Transverse colon (tissue), 4 donors: ENCODE measurements at regions not wholly inside any gene's neighbourhood (a gene's known extent, or its start where the extent isn't known, plus 50 kb on each side); places are given as distances from the start of the nearest gene placed in this dataset.
"Not testable (repeated sequence)": the region's sequence is repeated elsewhere in the genome, so short reads cannot be mapped to it uniquely, and the experiment has no call there.

Experiments used
- DNase-seq: peaks from one replicate; pipeline ENCODE4 v3.0.0-alpha.2; 2019
- H3K27ac ChIP-seq, 4 donors: fragments of 200-600 bp; sonication (generic); 2 replicates each; pipeline ENCODE4 v1.5.1; 2016 to 2018; ENCODE audit warnings: inconsistent platforms in 4 of 4
- H3K27me3 ChIP-seq: fragments of 200-600 bp; sonication (generic); 2 replicates; pipeline ENCODE4 v1.5.1; 2017; ENCODE audit warnings: inconsistent platforms
- H3K36me3 ChIP-seq, 4 donors: fragments of 200-600 bp; sonication (generic); 2 replicates each; pipeline ENCODE4 v1.5.1; 2017 to 2019; ENCODE audit warnings: inconsistent platforms in 4 of 4
- H3K4me1 ChIP-seq, 4 donors: fragments of 200-600 bp; sonication (generic); 2 replicates each; pipeline ENCODE4 v1.5.1; 2017 to 2020; ENCODE audit warnings: inconsistent platforms in 4 of 4
- H3K4me3 ChIP-seq, 4 donors: fragments of 200-600 bp; sonication (generic); 1 replicate in 1 of 4; 2 replicates in 3 of 4; pipeline versions ENCODE4 v1.5.1 to v1.6.1; 2017 to 2019; ENCODE audit warnings: inconsistent platforms in 4 of 4
- H3K9me3 ChIP-seq, 2 donors: fragments of 200-600 bp; sonication (generic); 2 replicates each; pipeline ENCODE4 v1.5.1; 2017 to 2019; ENCODE audit warnings: inconsistent platforms in 2 of 2
- EP300 ChIP-seq: sonication (generic); formaldehyde crosslinking; IDR thresholded peaks from one replicate; pipeline ENCODE4 v1.6.1; 2017; ENCODE audit warnings: antibody characterized with exemption, low read depth
- POLR2A ChIP-seq: fragments of 450-650 bp; IDR thresholded peaks from one replicate; pipeline ENCODE4 v1.6.1; 2016; ENCODE audit warnings: antibody characterized with exemption, mild to moderate bottlenecking, moderate library complexity
- POLR2AphosphoS5 ChIP-seq, 3 donors: sonication (generic); formaldehyde crosslinking; IDR thresholded peaks; one replicate each; pipeline ENCODE4 v1.6.1; 2016; ENCODE audit warnings: antibody characterized with exemption in 3 of 3
- WGBS, 2 donors: methylation state at CpG; one replicate each; pipeline ENCODE4 v1.1.5; 2018; ENCODE audit warnings: low coverage in 1 of 2; 5-methylcytosine and 5-hydroxymethylcytosine counted together
- in situ Hi-C, 4 donors: fragments of 200-750 bp; cut with MboI; loops; one replicate each; pipeline versions ENCODE4 v1.15.0 to v1.15.1; 2017; ENCODE audit warnings: low sequenced_read_pairs in 3 of 4, low pct_ligation_motif_present in 1 of 4, low pct_unique_long_range_greater_than_20kb in 1 of 4
- intact Hi-C: fragments of 100-400 bp; cut with DNase I; formaldehyde crosslinking; loops from one replicate; pipeline ENCODE4 v1.15.1; 2023; ENCODE audit warnings: low total_unique reads
- TF ChIP-seq, protein P1 (sequence below), 5 experiments: fragments of 200-600 bp in 3 of 5; fragments of 450-650 bp in 2 of 5; sonication (generic) in 3 of 5; IDR thresholded peaks; 1 replicate in 2 of 5; 2 replicates in 3 of 5; pipeline ENCODE4 v1.5.1; 2016 to 2017; ENCODE audit warnings: antibody characterized with exemption in 5 of 5, inconsistent platforms in 3 of 5, mild to moderate bottlenecking in 2 of 5, moderate library complexity in 1 of 5

DNA sequence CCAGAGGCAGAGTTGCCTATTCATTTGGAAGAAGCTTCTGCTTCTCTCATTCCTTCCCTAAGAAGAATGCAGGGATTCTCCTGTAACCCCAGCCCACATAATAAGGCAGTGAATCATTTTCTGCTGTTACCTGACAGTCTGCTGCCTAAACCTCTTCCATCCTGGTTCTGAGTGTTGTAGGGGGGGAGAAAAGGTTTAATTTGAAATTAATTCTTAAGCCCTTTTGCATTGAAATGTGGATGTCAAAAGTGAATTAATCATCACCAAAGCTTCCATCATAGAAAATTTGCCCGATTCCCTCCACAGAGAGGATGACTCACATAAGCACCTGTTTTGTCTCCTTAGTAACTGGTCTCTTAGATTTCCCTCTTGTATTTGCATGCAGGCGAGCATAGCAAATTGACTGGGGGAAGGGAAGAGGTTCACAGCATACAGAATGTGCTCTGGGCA is 146.7 kb upstream of the FNDC3A start:
- no peaks in the 10 kb centered on the region for H3K36me3 ChIP-seq
- peaks cover 0 to 4% of the 10 kb centered on the region in 2 donors for H3K9me3 ChIP-seq
- H3K27ac ChIP-seq, result no peak overlapping the region
- 47% methylated on average over 2 of the region's 2 CpGs for WGBS, 2 donors
- H3K27me3 ChIP-seq, result no peaks in the 10 kb centered on the region
- intact Hi-C loops, result no loop called here
- DNase-seq, result no peak
- no peak overlapping the region for H3K4me3 ChIP-seq
- H3K4me1 ChIP-seq, result no peaks in the 10 kb centered on the region
- TF ChIP-seq, protein P1, sequence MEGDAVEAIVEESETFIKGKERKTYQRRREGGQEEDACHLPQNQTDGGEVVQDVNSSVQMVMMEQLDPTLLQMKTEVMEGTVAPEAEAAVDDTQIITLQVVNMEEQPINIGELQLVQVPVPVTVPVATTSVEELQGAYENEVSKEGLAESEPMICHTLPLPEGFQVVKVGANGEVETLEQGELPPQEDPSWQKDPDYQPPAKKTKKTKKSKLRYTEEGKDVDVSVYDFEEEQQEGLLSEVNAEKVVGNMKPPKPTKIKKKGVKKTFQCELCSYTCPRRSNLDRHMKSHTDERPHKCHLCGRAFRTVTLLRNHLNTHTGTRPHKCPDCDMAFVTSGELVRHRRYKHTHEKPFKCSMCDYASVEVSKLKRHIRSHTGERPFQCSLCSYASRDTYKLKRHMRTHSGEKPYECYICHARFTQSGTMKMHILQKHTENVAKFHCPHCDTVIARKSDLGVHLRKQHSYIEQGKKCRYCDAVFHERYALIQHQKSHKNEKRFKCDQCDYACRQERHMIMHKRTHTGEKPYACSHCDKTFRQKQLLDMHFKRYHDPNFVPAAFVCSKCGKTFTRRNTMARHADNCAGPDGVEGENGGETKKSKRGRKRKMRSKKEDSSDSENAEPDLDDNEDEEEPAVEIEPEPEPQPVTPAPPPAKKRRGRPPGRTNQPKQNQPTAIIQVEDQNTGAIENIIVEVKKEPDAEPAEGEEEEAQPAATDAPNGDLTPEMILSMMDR (IDR thresholded peaks at IDR 0.05), result no peak
- TF ChIP-seq EP300 (no peak), POLR2AphosphoS5 (IDR thresholded peaks at IDR 0.05) (no peak), POLR2A (no peak)
- in situ Hi-C loops, result no loop called here

DNA sequence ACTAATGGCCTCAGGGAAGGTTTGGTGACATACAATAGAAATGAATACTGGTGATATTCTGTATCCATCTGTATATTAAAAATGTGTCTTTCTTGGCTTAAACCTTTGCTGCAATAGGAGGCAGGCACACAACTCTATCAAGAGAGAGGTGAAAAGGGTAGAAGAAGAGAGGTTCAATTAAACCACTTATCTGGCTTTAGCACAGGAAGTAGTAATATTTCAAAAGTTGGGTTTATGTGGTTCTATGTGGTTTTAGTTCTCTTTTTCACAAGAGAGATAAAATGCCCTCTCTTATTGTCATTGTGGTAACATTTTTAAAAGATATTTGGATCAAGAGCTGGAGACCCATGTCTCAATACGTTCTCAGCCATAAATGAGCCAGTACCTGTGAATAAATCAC is 146.2 kb upstream of the FNDC3A start:
- H3K4me3 ChIP-seq, result no peak overlapping the region
- H3K27ac ChIP-seq, result no peak overlapping the region
- H3K36me3 ChIP-seq, result no peaks in the 10 kb centered on the region
- TF ChIP-seq, protein P1 (IDR thresholded peaks at IDR 0.05), result no peak
- no peak for TF ChIP-seq POLR2AphosphoS5 (IDR thresholded peaks at IDR 0.05)
- no peak for TF ChIP-seq EP300
- TF ChIP-seq POLR2A, result no peak
- intact Hi-C loops (no loop called here), in situ Hi-C loops (no loop called here)
- H3K9me3 ChIP-seq, result peaks cover 0 to 4% of the 10 kb centered on the region in 2 donors
- no peak for DNase-seq
- 53 to 64% methylated on average over 1 of the region's 1 CpG for WGBS, 2 donors
- no peaks in the 10 kb centered on the region for H3K27me3 ChIP-seq
- no peaks in the 10 kb centered on the region for H3K4me1 ChIP-seq

DNA sequence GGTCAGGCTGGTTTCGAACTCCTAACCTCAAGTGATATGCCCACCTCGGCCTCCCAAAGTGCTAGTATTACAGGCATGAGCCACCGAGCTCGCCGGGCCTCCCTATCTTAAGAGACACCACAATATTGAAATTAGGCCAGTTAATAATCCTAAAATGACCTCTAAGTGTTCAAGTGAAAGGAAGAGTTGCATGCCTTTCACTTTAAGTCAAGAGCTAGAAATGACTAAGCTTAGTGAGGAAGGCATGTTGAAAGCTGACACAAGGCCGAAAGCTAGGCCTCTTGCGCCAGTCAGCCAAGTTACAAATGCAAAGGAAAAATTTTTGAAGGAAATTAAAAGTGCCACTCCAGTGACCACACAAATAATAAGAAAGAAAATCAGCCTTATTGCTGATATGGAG is 144.5 kb upstream of the FNDC3A start:
- Histone ChIP-seq H3K36me3 (no peaks in the 10 kb centered on the region), H3K9me3 (peaks cover 0 to 4% of the 10 kb centered on the region in 2 donors), H3K4me1 (no peaks in the 10 kb centered on the region), H3K27ac (no peak overlapping the region), H3K27me3 (no peaks in the 10 kb centered on the region), H3K4me3 (no peak overlapping the region)
- DNase-seq, result no peak
- TF ChIP-seq EP300, result no peak
- TF ChIP-seq POLR2AphosphoS5 (IDR thresholded peaks at IDR 0.05), result no peak
- no peak for TF ChIP-seq POLR2A
- TF ChIP-seq, protein P1 (IDR thresholded peaks at IDR 0.05), result no peak
- intact Hi-C loops (no loop called here), in situ Hi-C loops (no loop called here)
- WGBS, 2 donors, result 77 to 83% methylated on average over 2 to 7 of the region's 7 CpGs

DNA sequence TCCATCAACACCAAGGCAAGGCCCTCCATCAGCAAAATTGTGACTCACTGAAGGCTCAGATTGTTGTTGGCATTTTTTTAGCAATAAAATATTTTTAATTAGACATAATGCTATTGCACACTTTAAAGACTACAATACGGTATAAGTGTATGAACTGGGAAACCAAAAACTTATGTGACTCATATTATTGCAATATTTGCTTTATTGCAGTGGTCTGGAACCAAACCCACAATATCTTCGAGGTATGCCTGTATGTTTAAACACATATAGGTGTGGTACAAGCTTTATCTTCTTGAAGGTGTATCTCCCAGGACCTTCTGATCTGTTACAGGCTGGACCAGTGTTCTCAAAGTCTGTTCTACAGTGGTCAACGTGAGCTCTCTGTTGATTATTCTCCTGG is 142.3 kb upstream of the FNDC3A start:
- Histone ChIP-seq H3K27ac (no peak overlapping the region), H3K36me3 (no peaks in the 10 kb centered on the region), H3K27me3 (no peaks in the 10 kb centered on the region), H3K4me1 (no peaks in the 10 kb centered on the region), H3K9me3 (no peaks in the 10 kb centered on the region), H3K4me3 (no peak overlapping the region)
- intact Hi-C loops (no loop called here), in situ Hi-C loops (no loop called here)
- 64% methylated on average over 2 to 3 of the region's 3 CpGs for WGBS, 2 donors
- no peak for DNase-seq
- TF ChIP-seq EP300, result no peak
- TF ChIP-seq, protein P1 (IDR thresholded peaks at IDR 0.05), result no peak

DNA sequence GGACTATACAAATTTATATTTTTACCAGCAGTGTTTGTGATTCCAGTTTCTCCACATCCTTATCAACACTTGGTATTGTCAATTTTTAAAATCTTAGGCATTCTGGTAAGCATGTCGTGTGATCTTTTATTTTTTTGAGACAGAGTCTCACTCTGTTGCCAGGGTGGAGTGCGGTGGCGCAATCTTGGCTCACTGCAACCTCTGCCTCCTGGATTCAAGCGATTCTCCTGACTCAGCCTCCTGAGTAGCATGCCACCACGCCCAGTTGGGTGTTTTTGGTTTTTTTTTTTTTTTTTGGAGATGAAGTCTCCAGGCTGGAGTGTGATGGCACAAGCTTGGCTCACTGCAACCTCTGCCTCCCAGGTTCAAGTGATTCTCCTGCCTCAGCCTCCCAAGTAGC is 140.4 kb upstream of the FNDC3A start:
- intact Hi-C loops, H3K4me1 ChIP-seq, DNase-seq, H3K4me3 ChIP-seq, H3K27me3 ChIP-seq, H3K9me3 ChIP-seq, H3K36me3 ChIP-seq, in situ Hi-C loops, H3K27ac ChIP-seq: not testable (repeated sequence)
- WGBS, 2 donors, result 85 to 87% methylated on average over 5 of the region's 5 CpGs
